ENCODE measurements at regions not wholly inside any gene's neighbourhood (a gene's known extent, or its start where the extent isn't known, plus 50 kb on each side); places are given as distances from the start of the nearest gene placed in this dataset.

DNA sequence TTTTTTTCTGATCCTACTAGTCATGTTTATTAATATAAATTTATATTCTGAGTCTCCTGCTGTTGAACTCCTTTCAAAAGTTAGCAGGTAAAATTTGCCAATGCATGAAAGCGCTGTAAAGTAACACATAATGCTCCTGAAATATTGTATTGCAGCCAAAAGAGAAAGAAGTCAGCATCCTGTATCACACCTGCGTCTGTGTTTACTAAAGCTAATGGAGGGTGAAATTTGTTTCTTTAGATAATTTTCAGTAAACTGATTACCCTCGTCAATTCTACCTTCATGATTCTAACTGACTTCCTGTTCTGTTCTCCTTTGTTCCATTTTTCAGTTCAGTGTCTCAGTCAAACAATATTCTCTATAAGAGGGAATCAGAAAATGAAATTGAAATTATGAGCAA lies 415.4 kb downstream of the CDH9 start:
- TF ChIP-seq TARDBP (IDR thresholded peaks at IDR 0.05) (no peak), BHLHE40 (IDR thresholded peaks at IDR 0.05; ENCODE audit: borderline replicate concordance) (no peak), FOXM1 (IDR thresholded peaks at IDR 0.05; ENCODE audit: borderline replicate concordance) (no peak), NFRKB (IDR thresholded peaks at IDR 0.05) (no peak), SP1 (IDR thresholded peaks at IDR 0.05) (no peak), SUZ12 (IDR thresholded peaks at IDR 0.05) (no peak), CTBP1 (IDR thresholded peaks at IDR 0.05; ENCODE audit: borderline replicate concordance) (no peak), ARNT (IDR thresholded peaks at IDR 0.05) (no peak)

Measured in HEK293T (cell line).